Astrocyte of the hippocampus (primary cell): ENCODE measurements at regions not wholly inside any gene's neighbourhood (a gene's known extent, or its start where the extent isn't known, plus 50 kb on each side); places are given as distances from the start of the nearest gene placed in this dataset.
"Not testable (repeated sequence)": the region's sequence is repeated elsewhere in the genome, so short reads cannot be mapped to it uniquely, and the experiment has no call there.

Source experiments
- DNase-seq: peaks from one replicate; pipeline ENCODE4 v3.0.0; 2011; ENCODE audit warnings: low read depth, low spot score

GRCh38 chr20:12453711-12454110 lies 536.0 kb downstream of the BTBD3 start:
- DNase-seq = no peak

- DNase-seq = no peak
Measured at GRCh38 chr20:12455148-12455547, 537.5 kb downstream of the BTBD3 start.

- DNase-seq = no peak
Measured at GRCh38 chr20:12458241-12458640, 540.5 kb downstream of the BTBD3 start.

- no peak for DNase-seq
Measured at GRCh38 chr20:12464036-12464435, 544.7 kb upstream of the SPTLC3 start.

- DNase-seq = no peak
Measured at GRCh38 chr20:12466915-12467314, 541.9 kb upstream of the SPTLC3 start.

- DNase-seq = no peak
Measured at GRCh38 chr20:12467758-12468157, 541.0 kb upstream of the SPTLC3 start.

GRCh38 chr20:12482661-12483060 lies 526.1 kb upstream of the SPTLC3 start:
- DNase-seq = no peak

- no peak for DNase-seq
Measured at GRCh38 chr20:12502443-12502842, 506.3 kb upstream of the SPTLC3 start.

- DNase-seq = no peak
Measured at GRCh38 chr20:12504779-12505178, 504.0 kb upstream of the SPTLC3 start.

GRCh38 chr20:12511499-12511898 lies 497.3 kb upstream of the SPTLC3 start:
- no peak for DNase-seq

GRCh38 chr20:12512755-12513154 lies 496.0 kb upstream of the SPTLC3 start:
- DNase-seq = no peak

GRCh38 chr20:12528104-12528503 lies 480.7 kb upstream of the SPTLC3 start:
- DNase-seq = no peak

- no peak for DNase-seq
Measured at GRCh38 chr20:12528591-12529041, 480.2 kb upstream of the SPTLC3 start.

- DNase-seq = no peak
Measured at GRCh38 chr20:12531626-12532025, 477.1 kb upstream of the SPTLC3 start.

- no peak for DNase-seq
Measured at GRCh38 chr20:12535316-12535715, 473.5 kb upstream of the SPTLC3 start.

- DNase-seq = no peak
Measured at GRCh38 chr20:12535770-12536169, 473.0 kb upstream of the SPTLC3 start.

GRCh38 chr20:12554426-12554825 lies 454.3 kb upstream of the SPTLC3 start:
- DNase-seq = no peak

GRCh38 chr20:12555369-12555768 lies 453.4 kb upstream of the SPTLC3 start:
- DNase-seq = no peak

- DNase-seq = not testable (repeated sequence)
Measured at GRCh38 chr20:12555849-12556248, 452.9 kb upstream of the SPTLC3 start.

- DNase-seq = no peak
Measured at GRCh38 chr20:12557224-12557623, 451.5 kb upstream of the SPTLC3 start.

- no peak for DNase-seq
Measured at GRCh38 chr20:12564979-12565378, 443.8 kb upstream of the SPTLC3 start.

- no peak for DNase-seq
Measured at GRCh38 chr20:12566596-12566995, 442.2 kb upstream of the SPTLC3 start.

- DNase-seq = no peak
Measured at GRCh38 chr20:12570371-12570770, 438.4 kb upstream of the SPTLC3 start.

- DNase-seq = no peak
Measured at GRCh38 chr20:12573442-12573841, 435.3 kb upstream of the SPTLC3 start.
